ENCODE measurements at regions not wholly inside any gene's neighbourhood (a gene's known extent, or its start where the extent isn't known, plus 50 kb on each side); places are given as distances from the start of the nearest gene placed in this dataset.

DNA sequence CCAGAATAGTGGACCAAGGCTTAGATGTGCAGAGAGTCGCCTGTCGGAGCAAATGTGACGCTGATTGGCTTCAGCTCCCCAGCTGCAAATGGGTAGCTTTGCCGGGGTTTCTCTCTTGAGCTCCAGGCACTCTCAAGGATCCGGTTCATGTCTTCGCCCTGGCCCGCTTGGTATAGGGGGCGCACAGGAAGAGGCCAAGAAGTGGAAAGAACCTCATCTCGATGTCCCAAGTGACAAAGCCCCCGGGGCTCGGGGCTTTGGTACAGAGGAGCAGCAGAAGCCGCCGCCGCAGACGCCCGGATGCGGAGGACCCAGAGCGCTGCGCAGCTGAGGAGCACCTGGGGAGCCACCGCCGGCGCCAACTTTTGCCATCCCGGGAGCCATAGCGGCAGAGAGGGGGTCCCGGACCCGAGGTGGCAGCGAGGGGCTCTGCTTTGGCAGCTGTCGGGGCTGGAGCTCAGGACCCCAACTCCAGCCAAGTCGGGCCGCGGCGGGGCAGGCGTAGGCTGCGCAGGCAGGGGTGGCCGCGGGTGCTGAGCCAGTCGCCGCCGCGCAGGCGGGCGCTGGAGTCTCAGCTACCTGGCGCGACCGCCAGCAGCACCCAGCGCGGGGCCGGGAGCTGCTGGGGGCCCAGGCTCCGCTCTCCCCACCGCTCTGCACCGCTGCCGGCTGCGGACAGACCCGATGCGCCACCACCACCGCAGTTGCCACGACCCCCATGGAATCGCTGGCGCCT, 466.6 kb downstream of the XPNPEP1 start:
- H3K79me2 ChIP-seq (ENCODE audit: low read length): no peaks in the 10 kb centered on the region
- no peak for DNase-seq
- H3F3A ChIP-seq (ENCODE audit: low read length, unreplicated experiment): no peaks in the 10 kb centered on the region
- TF ChIP-seq EZH2 (IDR thresholded peaks at IDR 0.05; ENCODE audit: low read length, unreplicated experiment): no peak
- TF ChIP-seq, protein P1, sequence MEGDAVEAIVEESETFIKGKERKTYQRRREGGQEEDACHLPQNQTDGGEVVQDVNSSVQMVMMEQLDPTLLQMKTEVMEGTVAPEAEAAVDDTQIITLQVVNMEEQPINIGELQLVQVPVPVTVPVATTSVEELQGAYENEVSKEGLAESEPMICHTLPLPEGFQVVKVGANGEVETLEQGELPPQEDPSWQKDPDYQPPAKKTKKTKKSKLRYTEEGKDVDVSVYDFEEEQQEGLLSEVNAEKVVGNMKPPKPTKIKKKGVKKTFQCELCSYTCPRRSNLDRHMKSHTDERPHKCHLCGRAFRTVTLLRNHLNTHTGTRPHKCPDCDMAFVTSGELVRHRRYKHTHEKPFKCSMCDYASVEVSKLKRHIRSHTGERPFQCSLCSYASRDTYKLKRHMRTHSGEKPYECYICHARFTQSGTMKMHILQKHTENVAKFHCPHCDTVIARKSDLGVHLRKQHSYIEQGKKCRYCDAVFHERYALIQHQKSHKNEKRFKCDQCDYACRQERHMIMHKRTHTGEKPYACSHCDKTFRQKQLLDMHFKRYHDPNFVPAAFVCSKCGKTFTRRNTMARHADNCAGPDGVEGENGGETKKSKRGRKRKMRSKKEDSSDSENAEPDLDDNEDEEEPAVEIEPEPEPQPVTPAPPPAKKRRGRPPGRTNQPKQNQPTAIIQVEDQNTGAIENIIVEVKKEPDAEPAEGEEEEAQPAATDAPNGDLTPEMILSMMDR (conservative IDR thresholded peaks at IDR 0.05; ENCODE audit: low read depth, low read length): no peak
- no peak for TF ChIP-seq EZH2phosphoT487 (IDR thresholded peaks at IDR 0.05; ENCODE audit: borderline replicate concordance, low read length)
- H3K9ac ChIP-seq (ENCODE audit: low read length): no peak overlapping the region
- H3K4me3 ChIP-seq (ENCODE audit: low read length): no peak overlapping the region
- H3K4me2 ChIP-seq (ENCODE audit: low read length): no peak overlapping the region
- ATAC-seq: no peak
- BruUV-seq (replicated peaks): no TSS peak
- no peaks in the 10 kb centered on the region for H3K9me3 ChIP-seq (ENCODE audit: low read length)
- H3K9me2 ChIP-seq (replicated peaks; ENCODE audit: low read length): no peaks in the 10 kb centered on the region
- CTCF ChIA-PET: no interaction called here
- no peak overlapping the region for H3K27ac ChIP-seq (ENCODE audit: low read length)
- no peak overlapping the region for H2AFZ ChIP-seq (ENCODE audit: low read length)
- POLR2A ChIA-PET (ENCODE audit: unreplicated experiment): no interaction called here
- H3K36me3 ChIP-seq (ENCODE audit: low read depth, low read length): no peaks in the 10 kb centered on the region
- H3K4me1 ChIP-seq (ENCODE audit: insufficient read depth, low read length): peaks cover 6% of the 10 kb centered on the region; the same call in 1 of the 2 replicates
- intact Hi-C loops (cut with micrococcal nuclease): loop anchor here (10.0 kb wide), 1 partner anchor 398 kb away; no protein-coding TSS in a partner anchor
- no peaks in the 10 kb centered on the region for H3K27me3 ChIP-seq (ENCODE audit: low read length)
- no peaks in the 10 kb centered on the region for H4K20me1 ChIP-seq (ENCODE audit: low read length)

DNA sequence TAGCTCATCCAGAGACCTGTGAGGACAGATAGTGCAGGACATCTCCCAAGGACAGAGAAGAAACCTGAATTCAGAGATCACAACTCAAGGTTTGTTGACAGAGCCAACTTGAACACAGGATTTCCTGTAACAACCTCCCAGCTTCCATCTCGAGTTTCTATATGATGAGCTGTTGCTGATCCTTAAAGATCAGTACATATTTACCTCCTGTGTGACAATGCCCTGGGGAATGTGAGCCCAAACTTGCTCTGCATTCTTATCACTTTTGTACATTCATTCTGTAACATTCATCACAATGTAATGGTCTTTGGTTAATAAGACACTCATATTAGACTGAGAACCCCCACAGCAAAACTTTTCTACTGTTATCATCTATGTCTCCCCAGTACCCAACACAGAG, 468.6 kb downstream of the XPNPEP1 start:
- no peaks in the 10 kb centered on the region for H4K20me1 ChIP-seq (ENCODE audit: low read length)
- H3K27me3 ChIP-seq (ENCODE audit: low read length): no peaks in the 10 kb centered on the region
- peaks cover 6% of the 10 kb centered on the region; the same call in 1 of the 2 replicates for H3K4me1 ChIP-seq (ENCODE audit: insufficient read depth, low read length)
- no peaks in the 10 kb centered on the region for H3K9me2 ChIP-seq (replicated peaks; ENCODE audit: low read length)
- no peaks in the 10 kb centered on the region for H3F3A ChIP-seq (ENCODE audit: low read length, unreplicated experiment)
- POLR2A ChIA-PET (ENCODE audit: unreplicated experiment): no interaction called here
- CTCF ChIA-PET: no interaction called here
- intact Hi-C loops (cut with micrococcal nuclease): loop anchor here (5.0 to 10.0 kb wide), 3 partner anchors 133 to 400 kb away; no protein-coding TSS in a partner anchor
- H3K4me3 ChIP-seq (ENCODE audit: low read length): no peak overlapping the region
- TF ChIP-seq, protein P1 (conservative IDR thresholded peaks at IDR 0.05; ENCODE audit: low read depth, low read length): no peak
- no peak for TF ChIP-seq EZH2 (IDR thresholded peaks at IDR 0.05; ENCODE audit: low read length, unreplicated experiment)
- no peak for TF ChIP-seq EZH2phosphoT487 (IDR thresholded peaks at IDR 0.05; ENCODE audit: borderline replicate concordance, low read length)
- no peaks in the 10 kb centered on the region for H3K9me3 ChIP-seq (ENCODE audit: low read length)
- BruUV-seq (replicated peaks): no TSS peak
- DNase-seq: peak; percentile 78
- no peaks in the 10 kb centered on the region for H3K36me3 ChIP-seq (ENCODE audit: low read depth, low read length)
- H3K79me2 ChIP-seq (ENCODE audit: low read length): no peaks in the 10 kb centered on the region
- no peak overlapping the region for H3K27ac ChIP-seq (ENCODE audit: low read length)
- no peak overlapping the region for H3K9ac ChIP-seq (ENCODE audit: low read length)
- peak; percentile 71 for ATAC-seq
- no peak overlapping the region for H2AFZ ChIP-seq (ENCODE audit: low read length)
- peak overlapping the region; percentile 1; the same call in 1 of the 2 replicates for H3K4me2 ChIP-seq (ENCODE audit: low read length)

DNA sequence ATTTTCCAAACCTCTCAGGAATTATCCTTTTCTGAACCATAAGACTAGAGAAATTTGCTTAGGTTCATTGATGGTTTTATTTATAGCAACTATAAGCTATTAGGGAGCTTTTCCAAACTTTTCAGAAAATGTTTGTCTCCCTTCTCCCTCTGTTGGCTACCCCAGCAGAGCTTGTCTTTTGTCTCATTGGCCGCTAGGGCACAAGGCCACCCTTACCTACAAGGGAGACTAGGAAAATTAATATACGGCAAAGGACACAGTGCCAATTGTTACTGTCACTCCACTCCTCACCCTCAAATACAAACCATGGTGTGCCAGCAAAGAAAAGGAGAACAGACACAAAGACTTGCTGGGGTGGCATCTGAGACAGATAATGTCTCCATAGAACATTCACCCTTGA, 471.4 kb downstream of the XPNPEP1 start:
- H2AFZ ChIP-seq (ENCODE audit: low read length): no peak overlapping the region
- ChIA-PET CTCF (no interaction called here), POLR2A (ENCODE audit: unreplicated experiment) (no interaction called here)
- no peak overlapping the region for H3K4me3 ChIP-seq (ENCODE audit: low read length)
- TF ChIP-seq EZH2 (IDR thresholded peaks at IDR 0.05; ENCODE audit: low read length, unreplicated experiment) (no peak), EZH2phosphoT487 (IDR thresholded peaks at IDR 0.05; ENCODE audit: borderline replicate concordance, low read length) (no peak)
- TF ChIP-seq, protein P1 (conservative IDR thresholded peaks at IDR 0.05; ENCODE audit: low read depth, low read length): no peak
- no peaks in the 10 kb centered on the region for H3K9me2 ChIP-seq (replicated peaks; ENCODE audit: low read length)
- intact Hi-C loops (cut with micrococcal nuclease): loop anchor here (5.0 to 10.0 kb wide), 3 partner anchors 135 to 403 kb away; no protein-coding TSS in a partner anchor
- BruUV-seq (replicated peaks): no TSS peak
- no peak overlapping the region for H3K9ac ChIP-seq (ENCODE audit: low read length)
- no peak overlapping the region for H3K27ac ChIP-seq (ENCODE audit: low read length)
- no peak overlapping the region for H3K4me2 ChIP-seq (ENCODE audit: low read length)
- peaks cover 19% of the 10 kb centered on the region; the same call in 1 of the 2 replicates for H3K4me1 ChIP-seq (ENCODE audit: insufficient read depth, low read length)
- H3K27me3 ChIP-seq (ENCODE audit: low read length): no peaks in the 10 kb centered on the region
- H4K20me1 ChIP-seq (ENCODE audit: low read length): no peaks in the 10 kb centered on the region
- no peaks in the 10 kb centered on the region for H3K79me2 ChIP-seq (ENCODE audit: low read length)
- no peaks in the 10 kb centered on the region for H3K36me3 ChIP-seq (ENCODE audit: low read depth, low read length)
- no peaks in the 10 kb centered on the region for H3K9me3 ChIP-seq (ENCODE audit: low read length)
- ATAC-seq: no peak
- H3F3A ChIP-seq (ENCODE audit: low read length, unreplicated experiment): no peaks in the 10 kb centered on the region
- no peak for DNase-seq
